ENCODE measurements at regions not wholly inside any gene's neighbourhood (a gene's known extent, or its start where the extent isn't known, plus 50 kb on each side); places are given as distances from the start of the nearest gene placed in this dataset.

DNA sequence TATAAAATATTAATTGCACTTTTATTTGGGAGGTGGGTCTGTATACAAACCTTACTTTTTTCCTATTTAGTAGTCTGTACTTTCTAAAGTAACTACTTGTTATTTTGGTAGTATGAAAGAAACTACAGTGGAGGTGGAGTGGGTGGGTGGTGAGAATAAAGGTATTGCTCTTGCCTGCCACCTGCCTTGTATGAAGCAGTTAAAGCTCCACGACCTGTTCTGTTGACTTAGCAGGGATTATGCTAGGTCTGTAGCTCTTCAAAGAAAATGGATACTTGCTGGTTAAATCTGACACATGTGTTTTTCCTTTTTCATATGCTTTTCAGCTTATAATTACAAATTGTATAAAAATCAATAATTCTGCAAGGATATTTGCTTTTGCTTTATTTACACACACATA, 111.9 kb downstream of the EHF start:
- no peak for TF ChIP-seq CTCF (conservative IDR thresholded peaks at IDR 0.05; ENCODE audit: low read length)
- TF ChIP-seq EZH2phosphoT487 (IDR thresholded peaks at IDR 0.05; ENCODE audit: borderline replicate concordance): no peak
